D721Med (cell line): ENCODE measurements at regions not wholly inside any gene's neighbourhood (a gene's known extent, or its start where the extent isn't known, plus 50 kb on each side); places are given as distances from the start of the nearest gene placed in this dataset.

Experiments used
- DNase-seq: peaks from one replicate; pipeline ENCODE4 v3.0.0; 2011; ENCODE audit warnings: low spot score; ENCODE audit not compliant: insufficient read length
- FAIRE-seq: peaks from 2 replicates; lab custom pipeline; 2011; peaks lifted over from hg19 to GRCh38; lab: Jason Lieb, UNC
- TF ChIP-seq, protein P1 (sequence below): IDR thresholded peaks from 2 replicates; pipeline ENCODE4 v1.5.1; 2012; ENCODE audit warnings: mild to moderate bottlenecking, control low read depth; ENCODE audit not compliant: insufficient read depth; ENCODE audit errors: missing control alignments

DNA sequence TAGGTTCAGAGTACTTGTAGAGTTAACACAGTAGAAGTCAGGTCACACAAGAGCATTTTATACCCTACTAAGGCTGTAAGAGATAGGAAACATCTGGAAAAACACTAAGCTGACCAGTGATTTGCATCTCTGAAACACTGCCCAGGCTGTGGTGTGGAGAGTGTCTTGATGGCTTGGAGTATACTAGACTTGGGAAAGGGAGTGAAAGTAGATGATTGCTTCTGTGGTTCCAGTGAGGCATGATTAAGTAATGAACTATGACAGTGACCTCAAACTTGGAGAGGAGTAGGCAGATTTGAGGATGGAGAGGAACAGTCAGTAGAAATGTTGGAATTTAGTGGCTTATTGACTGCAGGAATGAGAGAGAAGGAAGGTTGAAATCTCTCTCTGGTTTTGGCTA, 201.2 kb downstream of the FLRT2 start:
- DNase-seq (no peak), FAIRE-seq (no peak)
- TF ChIP-seq, protein P1, sequence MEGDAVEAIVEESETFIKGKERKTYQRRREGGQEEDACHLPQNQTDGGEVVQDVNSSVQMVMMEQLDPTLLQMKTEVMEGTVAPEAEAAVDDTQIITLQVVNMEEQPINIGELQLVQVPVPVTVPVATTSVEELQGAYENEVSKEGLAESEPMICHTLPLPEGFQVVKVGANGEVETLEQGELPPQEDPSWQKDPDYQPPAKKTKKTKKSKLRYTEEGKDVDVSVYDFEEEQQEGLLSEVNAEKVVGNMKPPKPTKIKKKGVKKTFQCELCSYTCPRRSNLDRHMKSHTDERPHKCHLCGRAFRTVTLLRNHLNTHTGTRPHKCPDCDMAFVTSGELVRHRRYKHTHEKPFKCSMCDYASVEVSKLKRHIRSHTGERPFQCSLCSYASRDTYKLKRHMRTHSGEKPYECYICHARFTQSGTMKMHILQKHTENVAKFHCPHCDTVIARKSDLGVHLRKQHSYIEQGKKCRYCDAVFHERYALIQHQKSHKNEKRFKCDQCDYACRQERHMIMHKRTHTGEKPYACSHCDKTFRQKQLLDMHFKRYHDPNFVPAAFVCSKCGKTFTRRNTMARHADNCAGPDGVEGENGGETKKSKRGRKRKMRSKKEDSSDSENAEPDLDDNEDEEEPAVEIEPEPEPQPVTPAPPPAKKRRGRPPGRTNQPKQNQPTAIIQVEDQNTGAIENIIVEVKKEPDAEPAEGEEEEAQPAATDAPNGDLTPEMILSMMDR = no peak

DNA sequence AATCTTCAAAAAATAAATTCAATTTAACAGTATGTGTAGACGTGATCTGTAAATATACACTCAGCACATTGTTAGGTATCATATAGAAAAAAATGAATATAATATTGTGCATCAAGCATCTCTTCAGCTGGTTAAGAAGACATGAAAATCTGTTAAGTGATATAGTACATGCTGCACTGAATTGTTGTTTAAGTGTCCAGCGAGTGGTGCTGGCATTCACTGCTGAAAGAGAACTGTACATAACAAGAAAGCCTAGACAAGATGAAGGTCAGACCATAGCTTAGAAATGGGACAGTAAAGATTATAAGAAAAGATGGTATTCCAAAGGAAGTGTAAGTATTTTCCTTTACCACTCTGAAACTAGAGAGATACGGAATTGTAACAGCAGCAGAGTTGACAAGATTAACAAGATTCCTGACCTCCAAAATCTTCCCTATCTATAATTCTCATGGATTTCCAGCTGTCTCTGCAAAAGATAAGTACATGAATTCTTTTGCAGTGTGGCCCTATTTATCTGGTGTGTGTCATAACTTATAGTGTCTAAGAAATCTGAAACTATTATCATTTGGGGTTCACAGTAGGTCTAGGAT, 198.6 kb downstream of the FLRT2 start:
- DNase-seq (no peak), FAIRE-seq (no peak)
- TF ChIP-seq, protein P1 = no peak

DNA sequence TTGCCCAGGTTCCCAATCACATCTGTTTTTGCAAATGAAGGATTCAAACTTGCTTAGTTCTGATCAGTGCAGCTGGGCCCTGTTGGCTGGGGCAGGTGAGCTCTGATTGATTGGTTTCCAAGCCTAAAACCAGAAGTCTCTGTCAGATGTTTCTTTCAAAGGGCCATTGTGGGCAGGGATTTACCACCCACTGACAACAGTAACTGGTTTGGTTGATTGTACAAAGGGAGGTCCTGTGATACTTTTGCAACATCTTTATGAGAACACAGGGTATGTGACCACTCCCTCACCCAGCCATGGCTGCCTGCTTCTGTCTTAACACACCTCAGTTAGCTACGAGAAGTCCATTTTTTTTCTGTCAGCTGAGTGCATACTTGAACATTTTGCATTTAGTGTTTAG, 184.1 kb downstream of the FLRT2 start:
- no peak for FAIRE-seq
- TF ChIP-seq, protein P1 = no peak
- DNase-seq = no peak

DNA sequence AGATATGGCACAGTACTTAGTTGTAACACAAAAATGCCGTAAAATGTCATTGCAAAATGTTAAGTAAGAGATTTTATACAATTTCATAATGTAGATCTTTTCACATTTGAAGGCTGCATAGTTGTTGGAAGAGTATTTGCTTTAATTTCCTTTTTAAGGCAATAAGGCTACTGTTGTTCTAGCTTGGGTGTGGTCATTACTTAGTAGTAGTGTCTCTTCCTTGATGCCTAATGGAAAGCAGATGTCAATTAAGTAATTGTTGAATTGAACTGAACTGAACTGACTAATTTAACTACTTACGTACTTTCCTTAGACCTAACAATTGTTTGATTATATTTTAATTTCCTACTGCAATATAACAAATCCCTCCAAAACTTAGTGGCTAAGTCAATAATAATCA, 181.7 kb downstream of the FLRT2 start:
- no peak for FAIRE-seq
- TF ChIP-seq, protein P1 = no peak

More for the DNA sequence above, 181.7 kb downstream of the FLRT2 start:
- no peak for DNase-seq
